ENCODE measurements at regions not wholly inside any gene's neighbourhood (a gene's known extent, or its start where the extent isn't known, plus 50 kb on each side); places are given as distances from the start of the nearest gene placed in this dataset.

GRCh38 chr6:14217728-14218518 lies 100.4 kb downstream of the CD83 start:
- intact Hi-C loops (cut with micrococcal nuclease; ENCODE audit: unreplicated experiment): loop anchor here (10.0 kb wide), 1 partner anchor 1277 kb away; no protein-coding TSS in a partner anchor
- DNase-seq (ENCODE audit: low read depth, low spot score): no peak
- CTCF ChIA-PET: no interaction called here

GRCh38 chr6:14218519-14218800 lies 100.9 kb downstream of the CD83 start:
- in situ Hi-C loops (cut with HindIII; ENCODE audit: low pct_unique_long_range_greater_than_20kb, low sequenced_read_pairs): no loop called here
- TF ChIP-seq REST (IDR thresholded peaks at IDR 0.05; ENCODE audit: insufficient read depth in 1 of 2, low read depth in 2 of 2, low read length in 1 of 2) (no peak), TCF7L2 (IDR thresholded peaks at IDR 0.05; ENCODE audit: low read depth, low read length) (no peak), CTCF (IDR thresholded peaks at IDR 0.05) (no peak), POLR2AphosphoS5 (IDR thresholded peaks at IDR 0.05; ENCODE audit: low read depth, low read length) (no peak), SIN3A (IDR thresholded peaks at IDR 0.05; ENCODE audit: borderline replicate concordance, insufficient read depth, low read depth, low read length) (no peak)
- Histone ChIP-seq H3K9me3 (ENCODE audit: control insufficient read depth, insufficient read depth, low read depth, low read length) (no peaks in the 10 kb centered on the region), H3K36me3 (ENCODE audit: control insufficient read depth, insufficient read depth, low read length) (no peaks in the 10 kb centered on the region), H3K4me1 (ENCODE audit: control insufficient read depth, insufficient read depth, low read length) (no peaks in the 10 kb centered on the region), H3K27me3 (ENCODE audit: control insufficient read depth, insufficient read depth, low read length) (no peaks in the 10 kb centered on the region; the same call in none of the 2 replicates), H3K4me3 (ENCODE audit: low read depth in 2 of 2, low read length in 2 of 2) (no peak overlapping the region), H3K27ac (ENCODE audit: low read length) (no peak overlapping the region)
- DNase-seq (ENCODE audit: low read depth, low spot score) (no peak), ATAC-seq (no peak)
- ChIA-PET POLR2A (no interaction called here), CTCF (no interaction called here)
- no TSS peak for BruUV-seq (replicated peaks)
- intact Hi-C loops (cut with micrococcal nuclease; ENCODE audit: unreplicated experiment): loop anchor here (10.0 kb wide), 1 partner anchor 1276 kb away; no protein-coding TSS in a partner anchor

More at GRCh38 chr6:14217728-14218518, 100.4 kb downstream of the CD83 start:
- Histone ChIP-seq H3K36me3 (ENCODE audit: control insufficient read depth, insufficient read depth, low read length) (no peaks in the 10 kb centered on the region), H3K4me1 (ENCODE audit: control insufficient read depth, insufficient read depth, low read length) (no peaks in the 10 kb centered on the region), H3K9me3 (ENCODE audit: control insufficient read depth, insufficient read depth, low read depth, low read length) (no peaks in the 10 kb centered on the region), H3K27ac (ENCODE audit: low read length) (no peak overlapping the region), H3K4me3 (ENCODE audit: low read depth in 2 of 2, low read length in 2 of 2) (no peak overlapping the region; a peak in 1 of 4 replicates), H3K27me3 (ENCODE audit: control insufficient read depth, insufficient read depth, low read length) (no peaks in the 10 kb centered on the region; the same call in none of the 2 replicates)
- BruUV-seq (replicated peaks): no TSS peak
- POLR2A ChIA-PET: no interaction called here
- ATAC-seq: no peak
- TF ChIP-seq POLR2AphosphoS5 (IDR thresholded peaks at IDR 0.05; ENCODE audit: low read depth, low read length) (no peak), REST (IDR thresholded peaks at IDR 0.05; ENCODE audit: insufficient read depth in 1 of 2, low read depth in 2 of 2, low read length in 1 of 2) (no peak), CTCF (IDR thresholded peaks at IDR 0.05) (no peak), TCF7L2 (IDR thresholded peaks at IDR 0.05; ENCODE audit: low read depth, low read length) (no peak), SIN3A (IDR thresholded peaks at IDR 0.05; ENCODE audit: borderline replicate concordance, insufficient read depth, low read depth, low read length) (no peak)
- in situ Hi-C loops (cut with HindIII; ENCODE audit: low pct_unique_long_range_greater_than_20kb, low sequenced_read_pairs): no loop called here
